ENCODE measurements at regions not wholly inside any gene's neighbourhood (a gene's known extent, or its start where the extent isn't known, plus 50 kb on each side); places are given as distances from the start of the nearest gene placed in this dataset.
"Not testable (repeated sequence)": the region's sequence is repeated elsewhere in the genome, so short reads cannot be mapped to it uniquely, and the experiment has no call there.

DNA sequence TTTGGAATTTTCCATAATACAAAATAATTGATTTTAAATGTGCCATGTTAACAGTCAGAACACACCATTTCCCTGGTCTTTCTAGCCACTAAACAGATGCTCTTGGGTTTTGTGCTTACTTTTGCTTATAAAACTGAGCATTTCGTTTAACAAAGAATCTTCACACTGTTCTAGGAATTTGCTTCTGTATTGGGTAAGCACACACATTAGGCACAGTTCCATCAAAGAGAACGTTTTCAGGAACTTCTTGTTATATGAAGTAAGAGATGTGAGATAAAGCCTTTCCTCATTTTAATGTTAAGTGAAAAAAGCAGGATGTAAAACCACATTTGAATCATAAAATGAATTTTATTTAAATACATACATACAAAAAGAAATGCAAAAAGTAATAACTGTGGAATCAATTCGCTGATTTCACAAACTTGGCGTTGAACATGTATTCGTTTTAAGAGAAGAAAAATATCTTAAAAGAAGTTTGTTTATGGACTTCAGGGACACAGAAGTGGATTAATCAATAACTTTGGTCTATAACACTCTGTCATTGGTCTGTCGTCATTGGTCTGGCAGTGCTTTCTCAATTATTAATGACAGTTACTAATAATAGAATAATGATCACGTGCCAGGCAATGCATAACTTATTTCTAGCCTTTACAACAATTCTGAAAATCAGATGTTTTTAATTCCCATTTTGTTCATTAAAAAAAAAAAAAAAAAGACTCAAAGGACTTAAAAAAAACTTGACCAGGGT is 199.9 kb upstream of the PRDM1 start:
- DNase-seq (ENCODE audit: low read depth in 4 of 4, low spot score in 3 of 4): no peak

DNA sequence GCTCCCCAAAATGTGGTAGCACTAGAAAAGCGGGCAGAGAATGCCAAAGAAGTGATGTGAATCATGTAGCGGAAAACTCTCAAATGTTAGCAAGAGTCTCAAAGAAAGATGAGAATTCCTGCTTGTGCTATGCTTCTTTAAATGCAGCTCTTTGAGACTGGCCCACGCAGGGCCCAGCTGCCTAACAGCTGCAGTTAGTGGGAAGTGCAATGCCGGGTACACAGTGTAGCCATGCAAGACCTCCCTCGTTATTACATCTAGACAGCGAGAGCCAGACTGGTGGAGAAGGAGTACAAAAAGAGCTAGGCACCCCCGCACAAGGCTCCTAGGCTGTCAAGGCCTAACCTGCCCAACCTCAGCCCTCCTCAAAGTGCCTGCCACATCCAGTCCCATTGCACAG is 201.7 kb upstream of the PRDM1 start:
- no peak for DNase-seq (ENCODE audit: low read depth in 4 of 4, low spot score in 3 of 4)

DNA sequence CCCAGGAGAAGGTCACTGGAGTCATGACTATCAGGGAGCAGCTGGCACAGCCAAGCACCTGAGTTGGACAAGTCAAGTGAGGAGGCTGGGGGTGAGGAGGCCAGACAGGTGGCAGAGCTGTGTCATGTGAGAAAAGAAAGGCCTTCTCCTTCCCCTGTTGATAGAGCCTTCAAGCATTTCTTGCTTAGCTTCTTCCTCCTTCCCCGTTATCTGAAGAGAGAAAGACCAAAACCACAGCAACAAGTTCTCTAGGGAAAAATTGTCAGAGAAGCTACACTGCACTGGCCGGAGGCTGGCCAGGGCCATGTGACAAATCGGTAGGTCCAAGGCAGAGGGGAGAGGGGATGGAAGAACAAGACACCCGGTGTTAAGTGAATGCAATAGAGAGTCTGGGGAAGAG is 202.1 kb upstream of the PRDM1 start:
- DNase-seq (ENCODE audit: low read depth in 4 of 4, low spot score in 3 of 4): no peak

DNA sequence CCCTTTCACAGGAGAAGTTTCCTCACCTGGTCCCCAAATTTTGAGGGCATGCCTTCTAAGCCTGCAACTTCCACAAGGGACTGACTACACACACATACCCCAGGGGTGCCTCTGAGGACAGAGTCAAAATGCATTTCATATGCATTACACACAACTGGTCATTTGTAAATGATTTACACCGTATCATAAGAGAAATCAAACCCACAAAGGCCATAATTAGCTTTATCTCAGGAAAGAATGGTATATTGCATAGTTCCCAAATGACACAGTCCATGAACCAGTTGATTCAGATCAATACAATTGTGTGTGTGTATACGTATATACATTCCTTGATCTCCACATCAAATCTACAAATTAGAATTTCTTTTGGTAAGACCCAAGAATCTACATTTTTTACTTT is 203.3 kb upstream of the PRDM1 start:
- DNase-seq (ENCODE audit: low read depth in 4 of 4, low spot score in 3 of 4): no peak

DNA sequence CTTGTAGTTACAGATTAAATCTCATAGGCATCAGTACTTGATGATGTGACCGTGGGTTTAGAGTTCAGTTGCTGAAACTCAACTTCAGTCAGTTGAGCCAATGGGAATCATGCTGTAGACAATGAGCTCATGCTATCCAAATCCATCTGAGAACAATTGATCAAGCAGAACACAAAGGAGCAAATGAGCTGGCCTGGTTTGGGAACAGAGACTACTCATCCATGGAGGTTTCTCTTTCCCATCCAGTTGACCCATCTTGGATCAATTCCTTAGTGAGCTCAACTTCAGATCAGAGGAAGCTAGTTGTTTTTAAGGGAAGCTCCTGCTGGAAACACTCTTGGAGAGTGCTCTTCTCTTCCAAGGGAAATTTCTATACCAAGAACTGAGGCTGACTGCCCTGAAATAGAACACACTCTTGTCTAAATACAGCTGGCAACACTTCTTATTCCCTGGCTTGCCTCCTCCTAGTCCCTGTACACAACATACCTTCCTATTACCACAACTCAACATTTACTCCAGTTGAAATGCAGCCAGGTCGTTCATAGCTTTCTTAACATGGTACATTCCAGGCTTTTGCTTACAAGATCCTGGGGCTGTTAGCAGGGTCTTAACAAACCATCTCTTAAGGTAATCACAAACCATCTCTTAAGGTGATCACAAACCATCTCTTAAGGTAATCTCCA is 203.9 kb upstream of the PRDM1 start:
- no peak for DNase-seq (ENCODE audit: low read depth in 4 of 4, low spot score in 3 of 4)

DNA sequence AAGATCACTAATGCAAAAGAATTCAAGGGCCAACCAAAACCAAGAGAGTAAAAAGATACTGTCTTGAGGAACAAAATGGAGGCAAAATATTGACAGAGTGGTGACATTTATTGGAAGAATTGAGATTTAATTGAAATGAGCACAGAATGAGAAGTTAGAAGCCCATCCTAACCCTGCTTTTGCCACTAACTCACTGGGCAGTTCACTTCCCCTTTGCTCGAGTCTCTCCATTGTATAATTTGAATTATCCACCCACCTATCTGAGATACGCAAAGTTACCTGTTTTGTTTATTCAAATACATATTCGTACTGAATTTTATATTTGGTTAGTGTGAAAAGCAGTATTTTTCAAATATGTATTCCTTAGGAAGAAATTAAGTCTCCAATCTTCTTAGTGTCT is 204.5 kb upstream of the PRDM1 start:
- no peak for DNase-seq (ENCODE audit: low read depth in 4 of 4, low spot score in 3 of 4)

DNA sequence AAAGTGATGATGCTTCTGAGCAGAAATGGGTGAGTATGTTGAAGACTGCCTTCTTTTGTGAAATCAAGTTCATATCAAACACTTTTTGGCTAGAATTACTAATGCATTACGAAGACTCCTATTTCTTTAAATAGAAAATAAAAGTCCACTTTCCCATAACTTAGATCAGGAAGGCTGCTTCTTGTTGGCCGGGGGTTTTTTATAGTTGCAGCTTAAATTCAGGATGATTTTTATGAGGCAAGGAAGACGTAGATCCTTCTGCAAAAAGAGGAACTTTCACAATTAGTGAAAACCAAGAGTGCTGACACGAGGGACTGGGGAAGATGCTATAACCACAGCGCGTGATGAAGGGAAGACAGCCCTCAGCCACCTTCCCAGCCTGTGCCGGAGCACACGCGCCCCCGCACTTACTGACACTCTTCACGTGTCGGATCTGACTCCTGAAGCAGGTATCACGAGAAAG is 206.1 kb upstream of the PRDM1 start:
- no peak for DNase-seq (ENCODE audit: low read depth in 4 of 4, low spot score in 3 of 4)

DNA sequence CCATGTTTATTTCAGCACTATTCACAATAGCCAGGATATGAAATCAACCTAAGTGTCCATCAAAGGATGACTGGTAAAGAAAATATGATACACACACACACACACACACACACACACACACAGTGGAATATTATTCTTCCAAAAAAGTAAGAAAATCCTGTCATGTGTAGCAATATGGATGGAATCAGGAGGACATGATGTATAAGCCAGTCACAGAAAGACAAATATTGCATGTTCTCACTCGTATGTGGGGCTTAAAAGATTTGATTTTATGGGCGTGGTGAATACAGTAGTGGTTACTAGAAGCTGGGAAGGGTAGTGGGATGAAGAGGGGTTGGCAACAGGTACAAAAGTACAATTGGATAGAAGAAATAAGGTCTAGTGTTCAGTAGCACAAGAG is 207.0 kb upstream of the PRDM1 start:
- no peak for DNase-seq (ENCODE audit: low read depth in 4 of 4, low spot score in 3 of 4)

DNA sequence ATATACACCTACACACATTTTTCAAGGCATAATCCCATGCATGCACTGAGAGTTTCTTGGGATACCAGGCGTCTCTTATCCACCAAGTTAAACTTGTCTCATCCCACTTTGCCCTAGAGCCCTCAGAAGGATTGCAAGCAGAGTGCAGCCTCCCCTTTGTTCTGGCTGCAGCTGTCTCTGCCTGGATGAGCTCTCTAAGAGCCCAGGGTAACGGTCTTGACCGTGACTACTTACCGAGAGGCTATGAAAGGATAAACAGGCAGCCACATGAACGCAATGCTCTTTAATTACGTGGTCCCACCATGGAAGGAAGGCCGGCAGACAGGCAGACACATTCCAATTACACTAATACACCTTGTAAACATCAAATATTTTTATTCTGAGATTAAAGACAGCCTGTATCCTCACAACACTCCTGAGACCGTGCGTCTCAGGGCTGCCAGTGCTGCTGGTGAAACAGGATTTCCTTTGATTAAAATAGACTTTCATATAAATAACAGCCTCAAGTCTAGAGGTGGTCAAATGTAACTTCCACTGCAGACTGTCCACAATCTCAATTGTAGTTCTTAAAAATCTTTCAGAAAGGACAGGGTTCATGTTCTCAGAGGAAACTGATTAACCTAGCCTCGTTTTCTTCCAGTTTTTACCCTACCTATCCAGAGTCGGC is 210.0 kb upstream of the PRDM1 start:
- no peak for DNase-seq (ENCODE audit: low read depth in 4 of 4, low spot score in 3 of 4)

DNA sequence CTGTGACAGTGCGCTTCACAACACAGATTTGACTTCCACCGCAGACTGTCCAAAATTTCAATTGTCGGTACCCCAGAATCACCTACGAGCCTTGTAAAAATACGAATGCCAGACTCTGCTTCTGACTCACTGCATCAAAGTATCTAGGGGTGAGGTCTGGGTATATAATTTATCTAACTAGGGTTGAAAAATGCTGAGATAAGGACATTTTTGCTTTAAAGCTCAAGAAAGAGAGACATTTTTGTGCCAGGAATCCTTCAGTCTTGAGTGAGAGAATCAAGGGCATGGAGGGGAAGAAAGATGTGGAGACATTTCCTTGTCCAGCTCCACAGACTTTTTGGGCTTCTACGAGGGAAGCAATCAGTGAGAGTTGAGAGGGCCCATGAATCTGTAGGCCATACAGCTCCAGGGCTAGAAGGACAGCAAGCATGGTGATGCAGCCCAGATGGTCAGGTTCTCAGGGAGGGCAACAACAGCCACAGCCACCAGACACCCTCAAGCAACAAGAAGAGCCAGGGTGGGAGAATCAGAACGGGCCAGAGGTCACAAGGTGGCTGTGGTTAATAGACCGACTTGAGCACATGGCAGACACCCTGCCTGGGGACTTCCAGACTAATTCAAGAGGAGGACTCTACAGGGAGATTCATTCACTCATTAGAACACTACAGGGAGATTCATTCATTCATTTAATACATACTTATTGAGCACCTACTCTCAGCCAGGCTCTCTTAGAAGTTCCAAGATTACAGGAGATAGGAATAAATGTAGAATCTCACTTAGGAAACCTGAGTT is 211.1 kb upstream of the PRDM1 start:
- no peak for DNase-seq (ENCODE audit: low read depth in 4 of 4, low spot score in 3 of 4)

DNA sequence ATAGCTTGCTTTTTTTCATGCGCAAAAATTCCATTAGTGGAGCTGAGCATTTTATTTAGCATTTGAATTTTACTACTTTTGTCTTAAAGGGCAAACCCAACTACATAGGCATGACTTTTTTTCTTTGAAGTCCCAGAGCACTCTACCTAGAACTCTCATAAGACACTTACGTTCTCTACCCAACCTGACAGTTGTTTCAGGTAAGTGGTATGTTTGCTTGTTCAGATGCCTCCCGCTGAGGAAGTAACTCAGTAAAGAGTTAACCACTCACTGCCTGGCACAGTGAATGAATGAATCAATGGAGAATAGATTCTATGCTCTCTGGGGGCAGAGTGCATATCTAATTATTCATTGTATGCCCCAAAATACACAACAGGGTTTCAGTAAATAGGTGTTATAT is 212.3 kb upstream of the PRDM1 start:
- no peak for DNase-seq (ENCODE audit: low read depth in 4 of 4, low spot score in 3 of 4)

DNA sequence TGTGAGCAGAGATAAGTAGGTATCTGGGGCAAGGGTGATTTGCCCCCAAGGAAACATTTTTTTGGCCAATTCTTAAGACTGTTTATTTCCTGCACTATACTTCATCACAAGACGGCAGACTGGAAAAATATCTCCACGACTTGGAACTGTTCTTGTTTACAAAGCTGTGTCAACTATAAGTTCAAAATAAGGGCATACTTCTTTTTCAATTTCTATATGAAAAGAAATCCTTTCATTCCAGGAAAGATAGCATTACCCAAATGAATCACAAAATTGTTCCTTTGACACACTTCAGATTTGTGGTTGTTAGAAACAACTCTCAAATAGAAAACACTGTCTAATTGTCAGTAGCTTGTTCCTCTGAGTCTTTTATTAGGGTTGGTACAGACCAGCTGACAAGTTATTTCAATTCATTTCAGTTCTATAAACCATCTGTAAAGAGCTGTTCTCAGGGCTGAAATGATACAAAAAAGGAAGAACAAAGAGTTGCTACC is 212.9 kb upstream of the PRDM1 start:
- no peak for DNase-seq (ENCODE audit: low read depth in 4 of 4, low spot score in 3 of 4)

DNA sequence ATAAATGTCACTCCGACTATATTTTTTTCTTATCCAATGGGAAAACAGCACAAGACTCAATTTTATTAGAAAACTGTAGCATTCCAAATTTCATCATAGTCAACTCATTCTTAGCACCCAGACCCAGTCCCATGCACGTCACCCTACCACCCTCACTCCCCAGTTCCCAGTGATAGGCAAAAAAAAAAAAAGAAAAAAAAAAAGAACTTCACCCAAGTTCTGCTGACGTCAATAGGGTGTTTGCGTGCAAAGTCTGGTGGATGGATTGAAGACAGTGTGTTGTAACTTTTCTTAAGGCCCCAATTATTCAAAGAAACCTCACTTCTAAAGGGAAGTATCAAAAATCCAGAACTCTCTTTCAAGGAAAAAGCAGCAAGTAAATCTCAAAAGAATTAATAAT is 213.9 kb upstream of the PRDM1 start:
- DNase-seq (ENCODE audit: low read depth in 4 of 4, low spot score in 3 of 4): no peak

DNA sequence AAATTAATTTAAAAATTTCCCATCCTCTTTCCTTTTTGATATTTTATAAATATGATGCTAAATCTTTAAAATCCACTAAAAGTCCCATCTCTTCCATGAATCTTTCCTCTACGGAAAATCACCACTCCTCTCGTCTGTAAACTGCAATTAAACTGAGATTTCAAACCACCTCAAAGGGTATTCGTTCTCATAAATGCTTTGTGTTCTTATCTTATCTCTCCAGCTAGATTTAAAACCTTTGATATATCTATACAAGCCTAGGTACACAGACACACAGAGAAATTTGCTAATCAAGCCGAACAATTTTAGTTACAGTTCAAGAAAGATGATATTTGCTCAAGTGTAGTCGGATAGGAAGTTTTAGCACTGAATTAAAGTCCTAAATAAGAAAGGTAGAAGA is 214.6 kb upstream of the PRDM1 start:
- DNase-seq (ENCODE audit: low read depth in 4 of 4, low spot score in 3 of 4): no peak

DNA sequence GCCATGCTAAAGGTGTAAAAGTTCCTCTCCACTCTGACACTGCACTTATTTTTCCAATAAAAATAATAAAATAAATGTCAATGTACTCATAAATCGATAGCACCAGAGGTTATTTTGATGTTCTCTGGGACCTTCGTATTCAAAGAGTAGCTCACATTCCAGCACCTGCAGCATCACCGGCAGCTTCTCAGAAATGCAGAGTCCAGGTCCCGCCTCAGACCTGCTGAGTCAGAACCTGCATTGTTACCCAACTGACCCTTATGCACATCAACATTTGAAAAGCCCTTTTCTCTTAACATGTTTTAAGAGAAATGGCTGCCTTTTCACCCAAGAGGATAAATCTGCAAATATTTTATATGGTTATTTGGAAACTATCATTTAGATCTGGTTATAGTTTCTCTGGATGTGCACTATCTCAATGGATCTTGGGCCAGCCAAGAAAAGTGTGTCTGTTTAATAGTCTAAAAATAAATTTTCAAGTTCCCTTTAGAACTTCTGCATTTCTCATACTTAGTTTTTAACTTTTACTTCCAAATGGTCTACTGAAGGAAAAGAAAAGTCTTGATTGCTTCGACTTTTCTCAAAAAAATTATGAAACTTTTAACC is 216.2 kb upstream of the PRDM1 start:
- DNase-seq (ENCODE audit: low read depth in 4 of 4, low spot score in 3 of 4): no peak

DNA sequence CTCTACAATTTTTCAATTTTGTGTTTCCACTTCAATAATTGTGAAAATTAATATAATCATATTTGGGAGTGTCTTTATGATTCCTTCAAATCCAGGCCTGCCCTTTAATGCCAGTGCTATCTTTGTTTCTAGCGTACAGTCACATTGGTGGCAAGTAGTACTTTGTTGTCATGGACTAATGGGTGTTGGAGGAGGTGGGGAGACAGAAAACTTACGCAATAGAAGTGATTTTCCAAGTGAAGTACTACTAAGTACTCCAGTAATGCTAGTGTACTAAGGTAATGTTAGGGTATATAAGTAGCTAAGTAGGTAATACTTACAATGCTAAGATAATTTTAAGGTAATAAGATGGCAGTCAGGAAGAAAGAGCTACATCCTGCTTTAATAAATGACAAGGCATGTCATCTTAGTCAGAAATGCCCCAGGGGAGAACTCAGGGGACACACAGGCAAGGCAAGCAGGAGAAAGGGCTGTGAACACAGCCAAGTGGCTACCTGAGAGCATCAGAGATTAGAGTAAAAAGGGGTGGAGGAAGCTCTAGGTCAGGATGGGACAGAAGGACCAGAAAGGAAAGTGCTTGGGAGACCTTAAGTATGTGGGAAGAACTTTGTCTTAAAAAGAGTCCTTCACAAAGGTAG is 217.2 kb upstream of the PRDM1 start:
- no peak for DNase-seq (ENCODE audit: low read depth in 4 of 4, low spot score in 3 of 4)

DNA sequence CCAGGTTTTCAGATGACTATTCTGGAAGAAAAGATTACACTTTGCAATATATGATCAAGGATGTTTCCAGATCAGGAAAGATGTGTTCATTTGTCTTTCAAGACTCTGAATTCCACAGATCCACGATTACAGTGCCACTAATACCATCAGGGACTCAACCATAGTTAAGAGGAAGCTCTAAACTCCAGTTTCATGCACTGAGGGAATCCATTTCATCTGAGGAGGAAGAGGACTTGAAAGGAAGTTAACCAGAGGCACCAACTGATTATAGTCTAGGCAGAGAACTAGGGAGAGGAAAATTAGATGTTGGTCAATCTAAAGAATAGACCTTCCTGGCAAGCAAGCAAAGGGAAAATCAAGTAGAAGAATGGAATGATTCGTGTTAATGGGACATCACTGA is 218.3 kb upstream of the PRDM1 start:
- no peak for DNase-seq (ENCODE audit: low read depth in 4 of 4, low spot score in 3 of 4)

DNA sequence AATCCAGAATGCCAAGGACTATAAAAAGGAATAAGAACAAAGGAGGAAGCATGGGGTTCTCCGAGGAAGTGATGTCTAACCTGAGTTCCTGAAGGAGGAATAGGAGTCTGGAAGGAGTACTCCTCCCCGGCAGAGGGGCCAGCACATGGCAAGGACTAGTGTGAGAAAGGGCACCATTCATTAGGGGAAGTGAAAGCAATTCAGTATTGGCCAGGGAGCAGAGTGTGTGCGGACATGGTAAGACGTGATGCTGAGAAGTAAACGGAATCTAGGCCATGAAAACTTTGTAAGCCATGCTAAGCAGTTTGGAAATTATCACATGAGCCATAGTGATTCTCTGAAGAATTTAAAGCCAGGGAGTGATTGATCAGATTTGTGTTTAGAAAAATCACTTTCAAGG is 218.9 kb upstream of the PRDM1 start:
- no peak for DNase-seq (ENCODE audit: low read depth in 4 of 4, low spot score in 3 of 4)

DNA sequence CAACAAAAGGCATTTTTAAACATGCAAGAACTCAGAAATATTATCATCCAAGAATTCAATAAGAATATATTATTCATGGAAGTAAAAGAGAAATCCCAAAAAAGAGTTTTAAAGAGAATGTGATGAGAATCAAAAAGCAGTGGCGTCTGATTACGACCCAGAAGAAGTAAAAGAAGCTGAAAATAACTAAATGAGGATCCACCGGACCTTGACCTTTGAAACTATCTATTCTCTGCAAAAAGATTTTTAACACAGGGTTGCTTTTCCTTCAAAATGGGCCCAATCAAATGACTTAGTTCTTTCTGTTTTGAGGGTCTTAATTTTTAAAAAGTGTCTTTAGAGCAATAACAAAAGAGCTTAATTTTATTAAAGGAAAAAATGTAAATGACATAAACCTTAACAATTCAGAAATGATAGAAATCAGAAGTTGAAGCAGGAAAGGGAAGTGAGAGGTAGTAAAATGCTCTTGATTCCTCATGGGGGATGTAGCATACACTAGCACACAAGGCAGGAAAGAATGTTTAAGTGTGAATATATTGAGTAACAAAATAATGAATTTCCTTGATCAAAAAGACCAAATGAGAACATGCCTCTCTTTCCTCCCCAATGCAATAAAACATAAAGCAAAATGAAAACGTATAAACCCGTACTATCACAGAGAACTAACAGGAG is 223.1 kb upstream of the PRDM1 start:
- no peak for DNase-seq (ENCODE audit: low read depth in 4 of 4, low spot score in 3 of 4)

DNA sequence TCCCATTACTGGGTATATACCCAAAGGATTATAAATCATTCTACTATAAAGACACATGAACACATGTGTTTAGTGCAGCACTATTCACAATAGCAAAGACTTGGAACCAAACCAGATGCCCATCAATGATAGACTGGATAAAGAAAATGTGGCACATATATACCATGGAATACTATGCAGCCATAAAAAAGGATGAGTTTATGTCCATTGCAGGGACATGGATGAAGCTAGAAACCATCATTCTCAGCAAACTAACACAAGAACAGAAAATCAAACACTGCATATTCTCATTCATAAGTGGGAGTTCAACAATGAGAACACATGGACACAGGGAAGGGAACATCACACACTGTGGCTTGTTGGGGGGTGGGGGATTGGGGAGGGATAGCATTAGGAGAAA is 225.2 kb upstream of the PRDM1 start:
- DNase-seq (ENCODE audit: low read depth in 4 of 4, low spot score in 3 of 4): not testable (repeated sequence)
